ENCODE measurements at regions not wholly inside any gene's neighbourhood (a gene's known extent, or its start where the extent isn't known, plus 50 kb on each side); places are given as distances from the start of the nearest gene placed in this dataset.
"Not testable (repeated sequence)": the region's sequence is repeated elsewhere in the genome, so short reads cannot be mapped to it uniquely, and the experiment has no call there.

GRCh38 chr7:6953138-6953797, 127.2 kb upstream of the CCZ1B start:
- not testable (repeated sequence) for H3K9ac ChIP-seq (ENCODE audit: low read length); H3K36me3 ChIP-seq (replicated peaks; ENCODE audit: insufficient read depth, low read length); H3K27me3 ChIP-seq (replicated peaks; ENCODE audit: insufficient read depth, low read length); H3K79me2 ChIP-seq (ENCODE audit: low read length); H3K4me2 ChIP-seq (ENCODE audit: low read depth, low read length); H3K4me3 ChIP-seq (ENCODE audit: low read length); H3K27ac ChIP-seq (ENCODE audit: low read length); H4K20me1 ChIP-seq (ENCODE audit: insufficient read depth, low read length); H3K9me3 ChIP-seq (replicated peaks; ENCODE audit: insufficient read depth, low read length); H3K4me1 ChIP-seq (ENCODE audit: low read length); H2AFZ ChIP-seq (ENCODE audit: low read length); H3K9me2 ChIP-seq (replicated peaks; ENCODE audit: insufficient read depth, low read length); H3F3A ChIP-seq (ENCODE audit: insufficient read depth, low read length); DNase-seq
- TF ChIP-seq CTCF (IDR thresholded peaks at IDR 0.05; ENCODE audit: low read length): peak; percentile 15; the same call in 1 of the 2 replicates

GRCh38 chr7:6953798-6954181, 127.7 kb upstream of the CCZ1B start:
- DNase-seq; H3K9me2 ChIP-seq (replicated peaks; ENCODE audit: insufficient read depth, low read length); H3K4me2 ChIP-seq (ENCODE audit: low read depth, low read length); H3K9me3 ChIP-seq (replicated peaks; ENCODE audit: insufficient read depth, low read length); H3K4me3 ChIP-seq (ENCODE audit: low read length); H3K79me2 ChIP-seq (ENCODE audit: low read length); H3K4me1 ChIP-seq (ENCODE audit: low read length); H2AFZ ChIP-seq (ENCODE audit: low read length); H4K20me1 ChIP-seq (ENCODE audit: insufficient read depth, low read length); H3F3A ChIP-seq (ENCODE audit: insufficient read depth, low read length); H3K27me3 ChIP-seq (replicated peaks; ENCODE audit: insufficient read depth, low read length); H3K36me3 ChIP-seq (replicated peaks; ENCODE audit: insufficient read depth, low read length); H3K27ac ChIP-seq (ENCODE audit: low read length); H3K9ac ChIP-seq (ENCODE audit: low read length): not testable (repeated sequence)

GRCh38 chr7:6955385-6955784, 129.3 kb upstream of the CCZ1B start:
- not testable (repeated sequence) for H3K9me3 ChIP-seq (replicated peaks; ENCODE audit: insufficient read depth, low read length); H3F3A ChIP-seq (ENCODE audit: insufficient read depth, low read length); H3K4me3 ChIP-seq (ENCODE audit: low read length); H3K4me1 ChIP-seq (ENCODE audit: low read length); H3K79me2 ChIP-seq (ENCODE audit: low read length); H3K9me2 ChIP-seq (replicated peaks; ENCODE audit: insufficient read depth, low read length); H3K27ac ChIP-seq (ENCODE audit: low read length); H3K4me2 ChIP-seq (ENCODE audit: low read depth, low read length); H3K27me3 ChIP-seq (replicated peaks; ENCODE audit: insufficient read depth, low read length); H4K20me1 ChIP-seq (ENCODE audit: insufficient read depth, low read length); H3K36me3 ChIP-seq (replicated peaks; ENCODE audit: insufficient read depth, low read length); DNase-seq; H2AFZ ChIP-seq (ENCODE audit: low read length); H3K9ac ChIP-seq (ENCODE audit: low read length)

- H3K4me3 ChIP-seq (ENCODE audit: low read length); H3K27me3 ChIP-seq (replicated peaks; ENCODE audit: insufficient read depth, low read length); H3K4me2 ChIP-seq (ENCODE audit: low read depth, low read length); H3K9ac ChIP-seq (ENCODE audit: low read length); H4K20me1 ChIP-seq (ENCODE audit: insufficient read depth, low read length); H3K27ac ChIP-seq (ENCODE audit: low read length); H3K79me2 ChIP-seq (ENCODE audit: low read length); H3K9me3 ChIP-seq (replicated peaks; ENCODE audit: insufficient read depth, low read length); DNase-seq; H3K4me1 ChIP-seq (ENCODE audit: low read length); H3K9me2 ChIP-seq (replicated peaks; ENCODE audit: insufficient read depth, low read length); H2AFZ ChIP-seq (ENCODE audit: low read length); H3K36me3 ChIP-seq (replicated peaks; ENCODE audit: insufficient read depth, low read length); H3F3A ChIP-seq (ENCODE audit: insufficient read depth, low read length): not testable (repeated sequence)
Observed at GRCh38 chr7:6955990-6956566, 130.0 kb upstream of the CCZ1B start.

GRCh38 chr7:6958371-6958770, 132.3 kb upstream of the CCZ1B start:
- H3K9ac ChIP-seq (ENCODE audit: low read length); H3K4me1 ChIP-seq (ENCODE audit: low read length); H3K4me3 ChIP-seq (ENCODE audit: low read length); H2AFZ ChIP-seq (ENCODE audit: low read length); H4K20me1 ChIP-seq (ENCODE audit: insufficient read depth, low read length); H3K36me3 ChIP-seq (replicated peaks; ENCODE audit: insufficient read depth, low read length); H3K9me2 ChIP-seq (replicated peaks; ENCODE audit: insufficient read depth, low read length); H3K79me2 ChIP-seq (ENCODE audit: low read length); H3K4me2 ChIP-seq (ENCODE audit: low read depth, low read length); H3K9me3 ChIP-seq (replicated peaks; ENCODE audit: insufficient read depth, low read length); H3K27ac ChIP-seq (ENCODE audit: low read length); DNase-seq; H3F3A ChIP-seq (ENCODE audit: insufficient read depth, low read length); H3K27me3 ChIP-seq (replicated peaks; ENCODE audit: insufficient read depth, low read length): not testable (repeated sequence)

GRCh38 chr7:6959942-6960341, 133.9 kb upstream of the CCZ1B start:
- not testable (repeated sequence) for H2AFZ ChIP-seq (ENCODE audit: low read length); DNase-seq; H3K36me3 ChIP-seq (replicated peaks; ENCODE audit: insufficient read depth, low read length); H3K9me3 ChIP-seq (replicated peaks; ENCODE audit: insufficient read depth, low read length); H3K4me3 ChIP-seq (ENCODE audit: low read length); H3F3A ChIP-seq (ENCODE audit: insufficient read depth, low read length); H3K9me2 ChIP-seq (replicated peaks; ENCODE audit: insufficient read depth, low read length); H3K9ac ChIP-seq (ENCODE audit: low read length); H3K27ac ChIP-seq (ENCODE audit: low read length); H3K79me2 ChIP-seq (ENCODE audit: low read length); H3K4me1 ChIP-seq (ENCODE audit: low read length); H4K20me1 ChIP-seq (ENCODE audit: insufficient read depth, low read length); H3K4me2 ChIP-seq (ENCODE audit: low read depth, low read length); H3K27me3 ChIP-seq (replicated peaks; ENCODE audit: insufficient read depth, low read length)

- H3K9me3 ChIP-seq (replicated peaks; ENCODE audit: insufficient read depth, low read length); H3K4me1 ChIP-seq (ENCODE audit: low read length); H3K27ac ChIP-seq (ENCODE audit: low read length); H3K79me2 ChIP-seq (ENCODE audit: low read length); H2AFZ ChIP-seq (ENCODE audit: low read length); DNase-seq; H4K20me1 ChIP-seq (ENCODE audit: insufficient read depth, low read length); H3K27me3 ChIP-seq (replicated peaks; ENCODE audit: insufficient read depth, low read length); H3K9ac ChIP-seq (ENCODE audit: low read length); H3K36me3 ChIP-seq (replicated peaks; ENCODE audit: insufficient read depth, low read length); H3K9me2 ChIP-seq (replicated peaks; ENCODE audit: insufficient read depth, low read length); H3K4me2 ChIP-seq (ENCODE audit: low read depth, low read length); H3K4me3 ChIP-seq (ENCODE audit: low read length); H3F3A ChIP-seq (ENCODE audit: insufficient read depth, low read length): not testable (repeated sequence)
Observed at GRCh38 chr7:6962871-6963270, 136.8 kb upstream of the CCZ1B start.
